HG02938 (cell line): ENCODE measurements at regions not wholly inside any gene's neighbourhood (a gene's known extent, or its start where the extent isn't known, plus 50 kb on each side); places are given as distances from the start of the nearest gene placed in this dataset.
"Not testable (repeated sequence)": the region's sequence is repeated elsewhere in the genome, so short reads cannot be mapped to it uniquely, and the experiment has no call there.

Experiments
- ATAC-seq: cut with Tn5 transposase; IDR thresholded peaks from one replicate; pipeline ENCODE4 v1.9.1; 2021; ENCODE audit warnings: mild to moderate bottlenecking, moderate library complexity; ENCODE audit not compliant: unreplicated experiment

DNA sequence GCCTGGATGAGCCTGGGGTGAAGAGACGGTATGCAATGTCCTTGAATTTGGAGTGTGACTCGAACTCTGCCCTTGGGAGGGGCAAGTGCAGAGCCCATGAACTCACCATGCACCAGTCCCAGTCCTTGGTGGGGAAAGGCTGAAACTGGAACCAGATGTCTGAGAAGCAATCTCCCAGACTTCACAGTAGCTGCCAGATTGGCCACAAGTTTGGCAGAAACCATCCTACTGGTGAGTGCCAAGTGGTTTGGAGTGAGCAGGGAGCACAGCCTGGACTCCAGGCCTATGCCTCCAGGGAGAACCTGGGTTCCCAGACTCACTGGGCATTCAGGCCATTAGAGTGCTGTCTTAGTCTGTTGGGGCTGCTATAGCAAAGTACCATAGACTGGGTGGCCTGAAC is 99.6 kb upstream of the LYZL1 start:
- no peak for ATAC-seq

DNA sequence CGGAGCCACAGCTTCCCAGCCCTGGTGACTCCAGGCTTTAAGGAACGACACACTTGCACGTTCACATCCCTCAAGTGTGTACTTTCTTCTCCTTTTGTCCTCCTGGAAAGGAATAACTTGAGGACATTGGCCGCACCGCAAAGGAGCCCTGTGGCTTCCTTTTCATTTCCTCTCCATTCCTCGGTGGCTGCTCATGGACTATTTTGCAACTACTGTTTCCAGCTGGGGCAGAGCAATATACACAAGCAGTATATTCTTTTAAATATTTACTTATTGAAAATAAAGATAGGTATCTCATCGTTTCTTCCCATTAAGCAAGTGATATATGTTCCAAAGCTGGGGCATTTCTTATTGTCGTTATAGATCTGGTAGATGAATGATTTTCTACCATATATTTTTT is 97.2 kb upstream of the LYZL1 start:
- no peak for ATAC-seq

DNA sequence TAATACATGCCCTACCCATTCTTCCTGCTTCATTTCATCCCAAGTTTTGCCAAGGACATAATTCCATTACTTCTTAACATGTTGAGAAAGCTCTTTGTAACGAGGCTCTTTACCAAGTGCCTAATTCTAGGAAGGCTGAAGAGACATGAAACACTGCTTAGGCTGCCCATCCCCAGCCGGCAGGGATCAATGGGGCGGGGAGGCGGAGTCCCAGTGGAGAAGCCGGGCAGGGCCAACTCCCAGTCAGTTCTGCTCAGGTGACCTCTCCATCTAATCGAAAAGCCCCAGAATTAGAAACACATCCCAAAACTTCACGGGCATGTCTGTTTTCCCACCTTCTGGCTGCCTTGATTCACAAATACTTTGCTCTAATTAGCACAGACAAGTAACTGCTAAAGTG is 89.5 kb upstream of the LYZL1 start:
- no peak for ATAC-seq

DNA sequence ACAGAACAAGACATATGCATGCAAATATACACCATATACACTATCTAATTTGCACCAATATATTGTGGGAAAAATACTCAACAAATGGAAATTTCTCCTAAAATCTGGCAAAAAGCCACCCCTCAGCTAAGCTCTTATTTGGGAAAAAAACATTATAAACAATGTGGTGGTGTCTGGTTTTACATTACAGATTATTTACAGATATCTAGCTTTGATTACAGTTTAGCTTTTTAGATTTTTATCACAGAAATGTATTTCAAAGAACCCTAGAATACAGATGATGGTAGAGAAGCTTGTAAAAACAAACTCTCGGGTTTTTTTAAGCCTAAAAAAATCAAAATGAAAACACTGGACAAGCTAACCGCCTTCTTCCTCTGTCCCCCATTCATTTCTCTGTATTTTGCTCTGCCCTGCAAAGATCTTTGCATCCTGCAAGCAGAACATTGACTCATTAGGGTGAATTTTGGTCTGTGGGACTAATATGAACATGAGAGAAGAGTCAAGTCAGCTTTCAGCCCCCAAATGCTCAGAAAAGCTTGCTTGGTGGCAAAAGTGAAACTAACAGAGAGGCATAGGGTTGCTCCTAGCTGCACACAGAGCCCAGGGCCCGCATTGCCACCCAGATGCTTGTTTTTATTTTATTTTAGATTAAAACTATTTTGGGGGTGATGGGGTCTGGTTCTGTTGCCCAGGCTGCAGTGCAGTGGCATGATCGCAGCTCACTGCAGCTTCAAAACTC is 88.8 kb upstream of the LYZL1 start:
- ATAC-seq = no peak

DNA sequence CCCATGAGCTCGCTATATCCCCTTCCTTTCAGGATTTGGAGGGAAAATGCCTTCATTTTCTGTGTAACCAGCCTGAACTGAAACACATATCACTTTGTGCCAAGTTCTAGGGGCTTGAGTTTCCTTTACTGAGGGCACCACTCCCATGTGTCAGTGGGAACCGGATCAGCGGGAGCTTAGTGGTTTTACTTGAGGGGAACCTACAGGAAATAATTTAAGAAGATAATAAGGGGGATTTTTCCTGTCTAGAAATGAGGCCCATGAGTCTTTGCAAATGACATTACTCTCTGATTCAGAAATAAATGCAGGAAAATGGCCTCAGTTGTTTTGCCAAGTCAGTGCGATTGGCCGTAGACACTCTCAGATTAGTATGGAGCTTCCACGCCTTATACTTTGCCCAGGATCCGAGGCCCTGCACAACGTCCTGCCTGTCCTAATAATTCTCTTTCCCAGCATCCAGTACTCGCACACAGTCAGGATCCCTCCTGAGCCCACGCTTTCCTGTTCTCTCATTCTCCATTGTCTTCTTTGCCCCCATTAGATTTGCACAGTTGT is 86.4 kb upstream of the LYZL1 start:
- ATAC-seq = no peak

DNA sequence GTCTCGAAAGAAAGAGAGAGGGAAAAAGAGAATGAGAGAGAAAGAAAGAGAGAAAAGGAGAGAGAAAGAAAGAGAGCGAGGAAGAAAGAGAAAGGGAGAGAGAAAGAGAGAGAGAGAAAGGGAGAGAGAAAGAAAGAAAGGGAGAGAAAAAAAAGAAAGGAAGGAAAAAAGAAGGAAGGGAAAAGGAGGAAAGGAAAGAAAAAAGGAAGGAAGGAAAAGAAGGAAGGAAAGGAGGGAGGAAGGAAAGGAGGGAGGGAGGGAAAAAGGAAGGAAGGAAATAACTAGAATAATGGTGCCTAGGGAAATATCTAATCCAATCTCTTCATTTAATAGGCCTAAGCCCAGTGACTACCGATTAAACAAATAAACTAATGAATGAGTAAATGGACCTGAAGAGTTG is 85.4 kb upstream of the LYZL1 start:
- no peak for ATAC-seq

DNA sequence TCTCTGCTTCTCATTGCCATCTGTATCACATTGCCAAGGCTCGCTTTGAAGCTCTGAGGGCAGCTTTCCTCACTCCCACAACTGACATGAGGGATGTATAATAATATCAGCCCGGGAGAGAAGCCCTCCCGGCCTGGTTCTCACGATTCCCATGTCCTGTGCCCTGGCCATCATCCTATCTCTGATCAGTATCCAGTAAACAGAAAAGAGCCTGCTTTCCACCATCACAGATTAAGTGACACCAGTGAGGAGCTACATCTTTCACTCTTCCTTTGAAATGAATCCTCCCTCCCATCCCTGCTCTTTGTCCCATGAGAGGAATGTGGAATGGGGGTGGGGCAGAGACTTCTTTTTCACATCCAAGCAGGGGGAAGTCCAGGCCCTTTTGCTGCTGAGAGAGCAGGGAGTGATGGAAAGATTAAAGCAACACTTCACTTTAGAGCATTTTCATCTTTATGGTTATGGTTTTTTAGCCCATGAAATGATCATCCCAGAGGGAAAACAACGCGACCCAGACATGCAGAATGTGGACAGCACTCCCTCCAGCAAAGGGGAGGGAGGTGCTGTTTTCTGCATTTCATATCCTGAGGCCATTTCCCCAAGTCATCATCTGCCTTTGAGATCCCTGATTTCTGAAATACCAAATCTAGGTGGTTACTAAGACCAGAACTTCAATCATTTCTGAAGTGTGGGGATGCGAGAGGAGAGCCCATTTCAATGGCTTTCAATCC is 84.6 kb upstream of the LYZL1 start:
- ATAC-seq = no peak

DNA sequence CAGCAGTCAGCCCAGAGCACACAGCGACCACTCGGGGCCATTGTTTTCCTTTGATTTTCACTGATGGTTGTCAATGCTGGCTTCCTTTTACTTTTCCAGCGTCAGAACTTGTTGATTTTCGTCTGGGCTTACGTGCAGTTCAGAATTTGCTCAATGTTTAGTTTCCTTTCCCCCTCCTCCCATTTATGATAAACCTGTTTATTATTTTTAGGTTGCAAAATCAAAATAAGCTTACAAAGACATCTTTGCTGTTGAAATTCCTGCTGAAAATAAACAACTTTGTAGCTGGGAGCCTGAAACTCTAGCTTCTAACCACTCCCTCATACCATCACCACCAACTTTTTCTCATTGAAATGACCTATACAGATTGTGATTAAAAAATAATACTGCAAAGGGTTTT is 83.1 kb upstream of the LYZL1 start:
- ATAC-seq = no peak

DNA sequence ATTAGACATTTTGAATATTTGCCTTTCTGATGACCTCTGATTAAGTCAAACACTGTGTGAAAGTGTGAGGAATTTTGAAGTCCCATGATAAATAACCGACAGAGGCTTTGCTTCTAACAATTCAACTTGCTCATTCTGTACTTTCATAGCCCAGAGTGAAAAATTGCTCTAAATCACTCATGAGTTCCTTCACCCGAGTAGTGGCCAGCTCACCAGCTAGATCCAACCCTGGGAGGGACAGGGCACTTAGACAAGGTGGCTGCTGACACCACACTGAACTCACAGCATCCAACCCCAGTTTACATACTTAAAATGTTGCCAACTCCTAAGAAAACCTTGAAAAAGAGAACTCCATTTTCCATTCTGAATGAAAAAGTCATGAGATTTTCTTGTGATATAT is 80.0 kb upstream of the LYZL1 start:
- no peak for ATAC-seq

DNA sequence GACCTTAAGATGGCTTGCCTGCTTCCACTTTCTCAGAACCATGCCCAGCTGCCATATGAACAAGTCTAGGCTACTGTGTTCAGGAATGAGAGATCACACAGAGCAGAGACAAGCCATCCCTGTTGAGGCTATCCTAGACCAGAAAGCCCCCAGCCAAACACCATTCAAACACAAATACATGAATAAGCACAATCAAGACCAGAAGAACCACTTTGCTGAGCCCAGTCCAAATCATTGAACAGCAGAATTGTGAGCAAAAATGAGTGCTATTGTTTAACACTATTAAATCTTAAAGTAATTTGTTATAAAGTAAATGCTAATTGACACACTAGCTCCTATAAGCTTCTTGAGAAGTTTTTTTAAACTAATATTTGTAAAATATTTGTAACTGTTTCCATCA is 79.0 kb upstream of the LYZL1 start:
- ATAC-seq = no peak

DNA sequence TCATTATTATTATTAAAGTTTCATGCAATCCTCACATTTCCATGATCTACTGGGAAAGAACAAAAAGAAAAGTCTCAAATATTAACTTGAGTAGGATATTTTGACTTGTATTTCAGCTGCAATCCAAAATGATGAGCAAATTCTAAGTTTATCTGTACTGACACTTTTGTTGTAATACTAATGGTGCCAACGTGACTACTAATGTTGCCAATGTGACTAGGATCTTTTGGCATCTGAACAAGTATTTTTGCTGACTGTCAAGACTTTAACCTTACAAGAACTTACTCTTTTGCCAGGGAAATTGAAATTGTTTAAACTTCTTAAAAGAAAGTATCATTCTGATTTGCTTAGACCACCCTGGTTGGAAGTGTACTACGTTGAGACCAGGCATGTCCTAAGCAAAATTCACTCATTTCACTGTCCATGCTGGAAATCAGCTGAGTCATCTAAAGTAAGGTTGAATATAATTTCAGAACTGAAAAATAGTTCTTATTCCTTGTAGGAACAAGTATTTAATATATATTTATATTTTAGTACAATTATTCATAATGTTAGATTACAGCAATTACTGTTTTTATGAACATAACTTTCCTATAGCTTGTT is 78.5 kb upstream of the LYZL1 start:
- ATAC-seq = no peak

DNA sequence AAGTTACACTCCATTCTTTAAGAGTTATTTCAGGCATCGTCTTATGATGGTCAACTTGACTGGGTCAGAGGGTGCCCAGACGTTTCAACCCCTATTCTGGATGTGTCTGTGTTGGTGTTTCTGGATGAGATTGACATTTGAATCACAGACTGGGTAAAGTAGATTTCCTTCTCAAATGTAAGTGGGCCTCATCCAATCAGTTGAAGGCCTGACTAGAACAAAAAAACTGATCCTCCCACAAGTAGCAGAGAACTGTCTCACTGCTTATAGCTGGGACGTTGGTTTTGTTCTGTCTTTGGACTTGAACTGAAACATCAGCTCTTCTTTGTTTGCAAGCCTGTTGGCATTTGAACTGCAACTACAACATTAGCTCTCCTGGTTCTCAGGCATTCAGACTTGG is 76.3 kb upstream of the LYZL1 start:
- no peak for ATAC-seq

DNA sequence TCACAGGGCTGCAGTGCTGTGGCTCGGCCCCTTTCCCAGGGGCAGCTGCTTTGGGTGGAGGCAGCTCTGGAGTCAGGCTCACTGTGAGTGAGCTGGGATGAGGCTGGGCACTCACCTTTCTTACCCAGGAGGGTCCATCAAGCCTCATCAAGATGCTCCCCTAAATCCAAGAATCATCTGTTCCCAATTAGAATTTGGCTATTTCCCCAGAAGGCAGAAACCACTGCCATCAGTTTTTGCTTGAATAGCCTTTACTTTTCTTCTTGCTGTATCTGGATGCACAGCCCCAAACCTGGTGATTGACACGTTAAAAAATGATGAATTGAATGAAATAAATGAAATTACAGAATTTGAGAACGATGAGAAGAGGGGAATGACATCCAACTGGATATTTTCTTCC is 74.3 kb upstream of the LYZL1 start:
- no peak for ATAC-seq

DNA sequence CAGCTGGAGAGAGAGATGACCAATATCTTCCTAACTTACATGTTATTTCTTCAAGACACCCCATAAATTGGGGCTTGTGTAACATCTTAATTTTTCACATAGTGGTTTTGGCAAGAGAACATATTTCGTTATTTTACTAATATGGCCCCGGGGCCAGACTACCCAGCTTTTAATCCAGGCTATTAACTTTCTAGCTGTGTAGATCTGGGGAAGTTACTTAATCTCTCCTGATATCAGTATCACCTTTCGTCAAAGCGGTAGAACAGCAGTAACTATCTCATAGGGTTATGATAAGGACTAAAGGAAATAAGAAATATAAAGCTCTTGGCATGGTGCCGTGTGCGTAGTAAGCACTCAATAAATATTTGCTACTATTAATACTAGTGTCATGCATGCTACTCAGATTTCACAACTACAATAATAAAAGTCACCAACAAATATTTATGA is 71.6 kb upstream of the LYZL1 start:
- no peak for ATAC-seq

DNA sequence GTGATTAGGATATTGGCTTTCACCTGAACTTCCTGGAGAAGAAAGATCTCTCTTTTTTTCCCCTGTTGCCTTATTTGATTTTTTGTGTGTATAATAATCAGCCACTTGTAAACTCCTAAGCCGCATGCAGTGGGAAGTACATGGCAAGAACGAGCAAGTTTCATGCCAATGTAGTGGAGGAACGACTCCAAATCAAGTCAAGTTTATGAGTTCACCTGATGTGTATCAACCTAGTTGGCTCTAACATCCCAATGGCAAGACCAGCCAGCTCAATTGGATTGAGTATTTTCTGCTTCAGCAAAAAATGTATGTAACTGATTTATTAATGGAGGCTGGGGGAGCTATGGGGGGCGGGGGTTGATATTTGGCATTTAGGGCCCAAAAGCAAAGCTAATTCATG is 65.5 kb upstream of the LYZL1 start:
- no peak for ATAC-seq

DNA sequence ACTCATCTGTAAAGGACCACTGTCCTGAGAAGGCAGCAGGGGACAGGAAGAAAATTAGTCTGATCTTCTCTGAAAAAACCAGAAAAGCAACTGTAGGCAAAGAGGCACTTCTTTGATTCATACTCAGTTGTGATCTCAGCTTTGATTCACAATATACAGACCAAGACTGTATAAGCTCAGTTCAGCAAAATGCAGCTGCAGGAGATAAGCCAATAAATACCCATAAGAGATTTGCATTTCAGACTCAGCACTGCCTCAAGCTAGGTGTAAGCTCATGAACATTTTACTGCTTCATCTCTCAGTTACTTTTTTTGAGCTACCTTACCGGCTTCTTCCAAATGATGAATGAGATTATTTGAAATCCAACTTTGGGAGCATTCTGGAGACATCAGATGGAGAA is 64.2 kb upstream of the LYZL1 start:
- ATAC-seq = no peak

DNA sequence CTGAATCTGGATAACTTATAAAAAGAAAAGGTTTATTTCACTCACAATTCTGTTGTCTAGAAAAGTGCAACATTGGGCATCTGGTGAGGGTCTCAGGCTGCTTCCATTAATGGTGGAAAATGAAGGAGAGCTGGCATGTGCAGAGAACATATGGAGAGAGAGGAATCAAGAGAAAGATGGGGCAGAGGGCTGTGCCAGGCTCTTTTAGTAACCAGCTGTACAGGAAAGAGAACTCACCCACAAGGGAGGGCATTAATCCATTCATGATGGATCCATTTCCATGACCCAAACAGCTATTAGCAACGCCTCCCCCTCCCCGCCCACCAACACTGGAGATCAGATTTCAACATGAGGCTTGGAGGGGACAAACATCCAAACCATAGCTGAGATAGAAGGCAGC is 61.7 kb upstream of the LYZL1 start:
- ATAC-seq = no peak

DNA sequence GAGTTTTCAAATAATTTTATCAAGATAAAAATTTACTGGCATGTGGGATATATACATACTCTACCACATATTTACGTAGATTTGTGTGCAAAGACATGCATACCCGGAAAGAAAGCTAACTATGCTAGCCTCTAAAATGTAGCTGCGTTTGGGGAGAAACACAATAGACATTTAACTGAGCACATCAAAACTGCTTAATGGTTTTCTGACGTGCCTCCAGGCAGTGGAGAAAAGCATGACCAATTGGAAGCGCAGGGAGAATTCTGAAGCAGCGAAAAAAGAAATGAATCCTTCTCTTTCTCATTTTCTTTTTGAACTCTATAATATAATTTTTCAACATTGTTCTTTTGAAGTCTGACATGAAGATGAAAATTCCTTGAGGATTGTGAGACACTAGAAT is 60.3 kb upstream of the LYZL1 start:
- ATAC-seq = no peak

DNA sequence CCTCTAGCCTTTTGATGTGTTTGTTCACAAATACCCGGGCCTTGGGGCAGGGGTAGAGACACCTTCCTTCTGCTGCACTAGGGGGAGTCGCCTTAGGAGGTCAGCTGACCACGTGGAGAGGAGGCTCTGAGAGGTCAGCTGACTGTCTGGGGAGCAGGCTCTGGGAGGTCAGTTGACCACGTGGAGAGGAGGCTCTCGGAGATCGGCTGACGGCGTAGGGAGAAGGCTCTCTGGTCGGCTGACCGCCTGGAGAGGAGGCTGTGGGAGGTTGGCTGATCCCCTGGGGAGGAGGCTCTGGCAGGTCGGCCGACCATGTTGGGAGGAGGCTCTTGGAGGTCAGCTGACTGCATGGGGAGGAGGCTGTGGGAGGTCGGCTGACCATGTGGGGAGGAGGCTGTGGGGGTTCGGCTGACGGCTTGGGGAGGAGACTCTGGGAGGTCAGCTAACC is 59.6 kb upstream of the LYZL1 start:
- ATAC-seq = no peak

DNA sequence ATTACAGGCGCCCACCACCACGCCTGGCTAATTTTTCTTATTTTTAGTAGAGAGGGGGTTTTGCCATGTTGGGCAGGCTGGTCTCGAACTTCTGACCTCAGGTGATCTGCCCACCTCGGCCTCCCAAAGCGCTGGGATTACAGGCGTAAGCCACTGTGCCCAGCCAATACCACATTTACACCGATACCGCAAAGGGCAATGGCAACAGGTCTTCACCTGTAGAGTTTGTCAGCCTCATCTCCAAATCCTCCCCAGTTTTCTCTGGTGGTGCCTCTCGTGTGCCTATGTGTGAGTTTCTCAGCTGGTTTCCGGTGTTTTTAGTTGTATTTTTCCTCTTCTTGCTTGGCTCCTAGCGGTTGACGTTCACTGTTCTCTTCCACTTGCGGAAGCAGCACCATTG is 52.0 kb upstream of the LYZL1 start:
- ATAC-seq = not testable (repeated sequence)

DNA sequence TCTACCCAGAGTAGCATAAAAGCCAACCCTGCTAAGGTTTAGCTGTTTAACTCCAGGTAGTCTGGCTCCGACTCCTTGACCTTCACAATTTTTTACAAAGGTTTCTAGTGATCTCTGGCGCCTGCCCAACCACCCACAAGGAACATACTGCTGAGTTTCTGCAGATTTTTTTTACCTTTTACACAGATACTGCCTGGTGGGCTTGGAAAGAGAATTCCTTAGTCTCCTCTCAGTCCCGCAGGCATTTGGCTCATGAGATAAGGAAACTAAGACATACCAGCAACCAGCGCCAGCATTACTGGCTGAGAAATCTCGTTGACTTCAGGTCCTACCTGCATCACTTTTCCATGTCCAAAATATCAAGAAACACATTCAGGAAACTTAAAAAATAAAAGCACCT is 51.1 kb upstream of the LYZL1 start:
- ATAC-seq = no peak
